ENCODE measurements at regions not wholly inside any gene's neighbourhood (a gene's known extent, or its start where the extent isn't known, plus 50 kb on each side); places are given as distances from the start of the nearest gene placed in this dataset.

DNA sequence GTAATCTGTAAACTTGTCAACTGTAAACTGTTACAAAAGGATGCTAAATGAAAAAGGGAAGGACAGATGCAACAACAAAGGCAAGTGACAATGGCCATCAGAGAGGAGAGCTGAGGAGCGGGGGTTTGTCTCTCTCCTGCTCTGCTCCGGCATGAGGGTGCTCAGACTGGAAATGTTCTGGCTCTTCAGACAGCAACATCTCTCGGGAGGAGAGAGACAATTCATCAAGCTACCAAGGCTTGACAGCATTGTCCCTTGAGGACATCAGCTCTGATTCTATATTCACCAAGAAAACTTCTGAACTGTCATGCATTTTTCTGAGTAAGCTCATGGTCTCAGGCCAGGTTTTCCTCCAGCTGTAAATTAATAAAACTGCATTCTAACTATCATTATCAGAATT is 408.2 kb downstream of the IGSF11 start:
- Mint-ChIP-seq H3K4me3 (no peak overlapping the region), H3K27me3 (no peaks in the 10 kb centered on the region), H3K27ac (no peak overlapping the region), H3K36me3 (ENCODE audit: low read depth) (no peaks in the 10 kb centered on the region), H3K9me3 (peaks cover 3% of the 10 kb centered on the region), H3K4me1 (ENCODE audit: low read depth) (no peaks in the 10 kb centered on the region)
- no peaks in the 10 kb centered on the region for H3K36me3 ChIP-seq (ENCODE audit: insufficient read depth, low read length)
- ChIA-PET POLR2A (interaction anchor here (0.7 kb wide), 1 partner anchor 60 kb away, joined by 3 read pairs; no protein-coding TSS in a partner anchor), CTCF (no interaction called here)
- H3K27ac ChIP-seq (ENCODE audit: low read depth in 1 of 2, low read length in 2 of 2): no peak overlapping the region
- no peak for ATAC-seq (ENCODE audit: poor library complexity)
- no peak for DNase-seq
- intact Hi-C loops (cut with DNase I, micrococcal nuclease): no loop called here
- H3K4me1 ChIP-seq (ENCODE audit: insufficient read depth, low read length): no peaks in the 10 kb centered on the region
- no peaks in the 10 kb centered on the region for H3K9me3 ChIP-seq (ENCODE audit: control insufficient read depth in 1 of 2, insufficient read depth in 1 of 2, low read length in 2 of 2)
- H3K27me3 ChIP-seq (ENCODE audit: control insufficient read depth in 1 of 2, insufficient read depth in 2 of 2, low read length in 2 of 2): no peaks in the 10 kb centered on the region
- TF ChIP-seq, protein P1, sequence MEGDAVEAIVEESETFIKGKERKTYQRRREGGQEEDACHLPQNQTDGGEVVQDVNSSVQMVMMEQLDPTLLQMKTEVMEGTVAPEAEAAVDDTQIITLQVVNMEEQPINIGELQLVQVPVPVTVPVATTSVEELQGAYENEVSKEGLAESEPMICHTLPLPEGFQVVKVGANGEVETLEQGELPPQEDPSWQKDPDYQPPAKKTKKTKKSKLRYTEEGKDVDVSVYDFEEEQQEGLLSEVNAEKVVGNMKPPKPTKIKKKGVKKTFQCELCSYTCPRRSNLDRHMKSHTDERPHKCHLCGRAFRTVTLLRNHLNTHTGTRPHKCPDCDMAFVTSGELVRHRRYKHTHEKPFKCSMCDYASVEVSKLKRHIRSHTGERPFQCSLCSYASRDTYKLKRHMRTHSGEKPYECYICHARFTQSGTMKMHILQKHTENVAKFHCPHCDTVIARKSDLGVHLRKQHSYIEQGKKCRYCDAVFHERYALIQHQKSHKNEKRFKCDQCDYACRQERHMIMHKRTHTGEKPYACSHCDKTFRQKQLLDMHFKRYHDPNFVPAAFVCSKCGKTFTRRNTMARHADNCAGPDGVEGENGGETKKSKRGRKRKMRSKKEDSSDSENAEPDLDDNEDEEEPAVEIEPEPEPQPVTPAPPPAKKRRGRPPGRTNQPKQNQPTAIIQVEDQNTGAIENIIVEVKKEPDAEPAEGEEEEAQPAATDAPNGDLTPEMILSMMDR (IDR thresholded peaks at IDR 0.05): no peak
- H3K4me3 ChIP-seq (ENCODE audit: low read length): no peak overlapping the region

DNA sequence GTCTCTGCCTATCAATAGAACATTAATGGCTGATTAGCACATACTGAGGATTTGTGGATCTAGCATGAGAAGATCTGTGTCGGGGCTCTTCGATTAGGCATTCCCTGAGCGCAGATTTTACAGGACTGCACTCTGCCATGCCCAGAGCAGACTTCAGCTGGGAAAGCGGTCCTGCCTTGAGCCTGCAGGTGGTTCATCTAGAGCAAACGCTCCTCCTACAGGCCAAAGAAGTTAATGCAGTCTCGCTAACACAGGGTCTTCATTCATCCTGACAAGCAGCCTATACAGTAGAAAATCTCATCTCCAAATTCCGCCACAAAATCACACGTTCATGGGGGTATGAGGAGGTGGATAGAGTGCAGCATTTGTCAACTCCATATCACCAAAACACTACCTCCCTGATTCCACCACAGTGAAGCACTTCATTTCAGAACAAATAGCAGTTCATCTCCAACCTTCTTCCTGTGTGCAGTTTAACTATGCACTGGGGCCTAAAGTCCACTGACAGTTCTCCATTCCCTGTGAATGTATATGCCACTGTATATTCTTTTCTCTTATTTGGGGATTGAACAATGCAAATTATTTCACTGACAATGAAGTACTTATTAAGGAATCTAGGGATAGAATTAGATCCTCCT is 405.8 kb downstream of the IGSF11 start:
- Mint-ChIP-seq H3K9me3 (no peaks in the 10 kb centered on the region), H3K36me3 (ENCODE audit: low read depth) (no peaks in the 10 kb centered on the region), H3K4me1 (ENCODE audit: low read depth) (no peaks in the 10 kb centered on the region), H3K27ac (no peak overlapping the region), H3K4me3 (no peak overlapping the region), H3K27me3 (no peaks in the 10 kb centered on the region)
- H3K27ac ChIP-seq (ENCODE audit: low read depth in 1 of 2, low read length in 2 of 2): no peak overlapping the region
- no peaks in the 10 kb centered on the region for H3K4me1 ChIP-seq (ENCODE audit: insufficient read depth, low read length)
- H3K9me3 ChIP-seq (ENCODE audit: control insufficient read depth in 1 of 2, insufficient read depth in 1 of 2, low read length in 2 of 2): no peaks in the 10 kb centered on the region
- no peaks in the 10 kb centered on the region for H3K27me3 ChIP-seq (ENCODE audit: control insufficient read depth in 1 of 2, insufficient read depth in 2 of 2, low read length in 2 of 2)
- intact Hi-C loops (cut with DNase I, micrococcal nuclease): no loop called here
- DNase-seq (peak in 2 of 14 experiments; percentile 3 to 13), ATAC-seq (ENCODE audit: poor library complexity) (no peak)
- TF ChIP-seq, protein P1 (IDR thresholded peaks at IDR 0.05): peak; percentile 14
- H3K4me3 ChIP-seq (ENCODE audit: low read length): no peak overlapping the region
- CTCF ChIA-PET: no interaction called here
- no peaks in the 10 kb centered on the region for H3K36me3 ChIP-seq (ENCODE audit: insufficient read depth, low read length)
- POLR2A ChIA-PET: no interaction called here

DNA sequence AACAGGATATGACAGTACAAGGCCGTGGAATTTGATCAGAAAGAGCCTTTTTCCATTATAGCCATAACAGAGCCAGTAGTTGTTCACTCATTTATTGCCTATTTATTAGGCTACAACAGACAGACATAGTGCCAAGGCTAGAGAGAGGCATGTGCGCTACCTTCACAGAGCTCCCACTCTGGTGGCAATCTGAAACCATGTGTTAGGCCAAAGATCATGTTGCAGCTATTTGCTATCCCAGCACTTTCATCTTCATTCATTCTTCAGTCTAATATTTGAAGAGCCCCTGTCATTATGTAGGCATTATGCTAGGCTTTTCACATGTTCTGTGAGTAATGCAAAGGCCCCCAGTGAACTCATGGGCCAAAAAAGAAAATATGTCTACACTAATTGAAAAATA is 404.8 kb downstream of the IGSF11 start:
- POLR2A ChIA-PET: no interaction called here
- ATAC-seq (ENCODE audit: poor library complexity): no peak

More for the DNA sequence above, 404.8 kb downstream of the IGSF11 start:
- H3K36me3 ChIP-seq (ENCODE audit: insufficient read depth, low read length): no peaks in the 10 kb centered on the region
- Mint-ChIP-seq H3K27ac (no peak overlapping the region), H3K9me3 (no peaks in the 10 kb centered on the region), H3K4me3 (no peak overlapping the region), H3K36me3 (ENCODE audit: low read depth) (no peaks in the 10 kb centered on the region), H3K27me3 (no peaks in the 10 kb centered on the region), H3K4me1 (ENCODE audit: low read depth) (no peaks in the 10 kb centered on the region)
- intact Hi-C loops (cut with DNase I, micrococcal nuclease): no loop called here
- DNase-seq: no peak
- H3K9me3 ChIP-seq (ENCODE audit: control insufficient read depth in 1 of 2, insufficient read depth in 1 of 2, low read length in 2 of 2): no peaks in the 10 kb centered on the region
- H3K27me3 ChIP-seq (ENCODE audit: control insufficient read depth in 1 of 2, insufficient read depth in 2 of 2, low read length in 2 of 2): no peaks in the 10 kb centered on the region
- H3K4me1 ChIP-seq (ENCODE audit: insufficient read depth, low read length): no peaks in the 10 kb centered on the region
- H3K27ac ChIP-seq (ENCODE audit: low read depth in 1 of 2, low read length in 2 of 2): no peak overlapping the region
- TF ChIP-seq, protein P1 (IDR thresholded peaks at IDR 0.05): no peak
- no peak overlapping the region for H3K4me3 ChIP-seq (ENCODE audit: low read length)
- CTCF ChIA-PET: no interaction called here

All from CD4-positive, alpha-beta T cell (primary cell).